Upper lobe of left lung (tissue), 6 donors: ENCODE measurements at regions not wholly inside any gene's neighbourhood (a gene's known extent, or its start where the extent isn't known, plus 50 kb on each side); places are given as distances from the start of the nearest gene placed in this dataset.

Source experiments
- ATAC-seq, 2 donors: fragments of 200-7000 bp; cut with Tn5 transposase; one replicate each; pipeline ENCODE4 v1.9.1; 2022; ENCODE audit warnings: mild to moderate bottlenecking in 2 of 2, moderate library complexity in 2 of 2; ENCODE audit not compliant: low FRiP score in 2 of 2
- DNase-seq, 2 donors: peaks; one replicate each; pipeline ENCODE4 v3.0.0-alpha.2; 2019 to 2020
- H3K27ac ChIP-seq, 4 donors: fragments of 200-600 bp; sonication (generic); one replicate each; pipeline ENCODE4 v1.5.1; 2016 to 2019
- H3K27me3 ChIP-seq, 4 donors: fragments of 200-600 bp; sonication (generic); one replicate each; pipeline ENCODE4 v1.5.1; 2017 to 2019
- H3K36me3 ChIP-seq, 4 donors: fragments of 200-600 bp; sonication (generic); one replicate each; pipeline ENCODE4 v1.5.1; 2016 to 2019
- H3K4me1 ChIP-seq, 4 donors: fragments of 200-600 bp; sonication (generic); one replicate each; pipeline ENCODE4 v1.5.1; 2018 to 2019
- H3K4me3 ChIP-seq, 4 donors: fragments of 200-600 bp; sonication (generic); one replicate each; pipeline ENCODE4 v1.5.1; 2017 to 2019; ENCODE audit warnings: mild to moderate bottlenecking in 2 of 4, moderate library complexity in 1 of 4
- H3K9me3 ChIP-seq, 4 donors: fragments of 200-600 bp; sonication (generic); one replicate each; pipeline ENCODE4 v1.5.1; 2018 to 2019
- EP300 ChIP-seq, 4 donors: sonication (generic); formaldehyde crosslinking; IDR thresholded peaks; one replicate each; pipeline ENCODE4 v1.5.1; 2017; ENCODE audit warnings: antibody characterized with exemption in 4 of 4, control low read depth in 2 of 4
- POLR2A ChIP-seq, 4 donors: fragments of 450-650 bp; IDR thresholded peaks; one replicate each; pipeline ENCODE4 v1.5.1; 2016 to 2017; ENCODE audit warnings: antibody characterized with exemption in 4 of 4, mild to moderate bottlenecking in 2 of 4
- POLR2AphosphoS5 ChIP-seq, 2 donors: sonication (generic); formaldehyde crosslinking; IDR thresholded peaks; one replicate each; pipeline ENCODE4 v1.5.1; 2017; ENCODE audit warnings: antibody characterized with exemption in 2 of 2
- WGBS, 2 donors: methylation state at CpG; one replicate each; pipeline ENCODE4 v1.1.5; 2017 to 2018; 5-methylcytosine and 5-hydroxymethylcytosine counted together
- TF ChIP-seq, protein P1 (sequence below), 6 experiments: fragments of 450-650 bp in 4 of 6; fragments of 200-600 bp in 2 of 6; sonication (generic) in 2 of 6; IDR thresholded peaks; one replicate each; pipeline ENCODE4 v1.5.1; 2016 to 2019; ENCODE audit warnings: antibody characterized with exemption in 6 of 6
- donor health status: DM: no; HTN: no; CAD: no; lungs with moderate emphysema.
- donor health status: DM: no; HTN: yes; CAD: no; lungs with severe emphysema.

DNA sequence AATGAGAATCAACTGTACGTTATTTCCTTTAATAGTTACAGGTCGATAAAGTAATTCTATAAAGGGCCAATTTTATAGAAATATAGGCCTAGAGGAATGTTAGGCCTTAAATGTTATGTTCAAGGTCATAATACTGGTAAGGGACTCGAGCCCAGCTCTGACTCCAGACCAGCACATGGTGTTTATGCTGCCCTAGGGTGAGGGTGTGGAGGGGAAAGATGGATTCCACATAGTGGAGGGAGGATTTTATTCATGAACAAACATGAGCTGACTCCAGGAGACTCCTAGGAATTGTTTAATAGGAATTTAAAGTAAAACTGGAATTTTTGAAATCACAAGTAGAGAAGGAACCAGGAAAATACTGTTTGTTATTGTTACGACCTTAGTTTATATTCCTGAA is 139.9 kb downstream of the LACC1 start:
- Histone ChIP-seq H3K9me3 (no peaks in the 10 kb centered on the region), H3K36me3 (no peaks in the 10 kb centered on the region), H3K27me3 (no peaks in the 10 kb centered on the region), H3K27ac (no peak overlapping the region), H3K4me1 (peaks cover 4 to 12% (median 9%) of the 10 kb centered on the region in 4 donors), H3K4me3 (no peak overlapping the region)
- DNase-seq (no peak), ATAC-seq (no peak)
- no peak for TF ChIP-seq POLR2AphosphoS5 (IDR thresholded peaks at IDR 0.05)
- no peak for TF ChIP-seq POLR2A (IDR thresholded peaks at IDR 0.05)
- WGBS, 2 donors = 87 to 93% methylated on average over 4 of the region's 4 CpGs

DNA sequence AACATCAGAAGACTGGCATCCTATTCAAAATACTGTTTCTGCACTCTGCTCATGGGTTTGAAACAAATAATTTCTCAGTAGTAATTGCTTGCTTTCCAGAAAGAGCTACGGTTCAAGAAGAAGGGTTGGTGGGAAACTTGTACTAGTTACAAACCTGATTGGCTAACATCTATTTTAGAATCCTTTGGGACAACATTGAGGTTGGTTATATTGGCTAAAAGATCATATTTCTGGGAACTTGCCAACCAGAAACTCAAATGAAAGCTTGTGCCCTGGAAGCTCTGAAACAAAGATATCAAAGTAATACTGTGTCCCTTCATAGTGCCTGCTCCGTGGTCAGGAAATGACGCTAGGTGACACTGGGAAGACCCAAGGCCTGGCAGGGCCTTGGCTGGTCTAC is 141.7 kb downstream of the LACC1 start:
- WGBS, 2 donors = 66 to 75% methylated on average over 3 of the region's 3 CpGs
- Histone ChIP-seq H3K9me3 (no peaks in the 10 kb centered on the region), H3K4me3 (no peak overlapping the region), H3K4me1 (peaks cover 0 to 12% (median 8%) of the 10 kb centered on the region in 4 donors), H3K27ac (no peak overlapping the region), H3K36me3 (no peaks in the 10 kb centered on the region), H3K27me3 (no peaks in the 10 kb centered on the region)
- no peak for DNase-seq
- no peak for TF ChIP-seq POLR2AphosphoS5 (IDR thresholded peaks at IDR 0.05)
- TF ChIP-seq, protein P1, sequence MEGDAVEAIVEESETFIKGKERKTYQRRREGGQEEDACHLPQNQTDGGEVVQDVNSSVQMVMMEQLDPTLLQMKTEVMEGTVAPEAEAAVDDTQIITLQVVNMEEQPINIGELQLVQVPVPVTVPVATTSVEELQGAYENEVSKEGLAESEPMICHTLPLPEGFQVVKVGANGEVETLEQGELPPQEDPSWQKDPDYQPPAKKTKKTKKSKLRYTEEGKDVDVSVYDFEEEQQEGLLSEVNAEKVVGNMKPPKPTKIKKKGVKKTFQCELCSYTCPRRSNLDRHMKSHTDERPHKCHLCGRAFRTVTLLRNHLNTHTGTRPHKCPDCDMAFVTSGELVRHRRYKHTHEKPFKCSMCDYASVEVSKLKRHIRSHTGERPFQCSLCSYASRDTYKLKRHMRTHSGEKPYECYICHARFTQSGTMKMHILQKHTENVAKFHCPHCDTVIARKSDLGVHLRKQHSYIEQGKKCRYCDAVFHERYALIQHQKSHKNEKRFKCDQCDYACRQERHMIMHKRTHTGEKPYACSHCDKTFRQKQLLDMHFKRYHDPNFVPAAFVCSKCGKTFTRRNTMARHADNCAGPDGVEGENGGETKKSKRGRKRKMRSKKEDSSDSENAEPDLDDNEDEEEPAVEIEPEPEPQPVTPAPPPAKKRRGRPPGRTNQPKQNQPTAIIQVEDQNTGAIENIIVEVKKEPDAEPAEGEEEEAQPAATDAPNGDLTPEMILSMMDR (IDR thresholded peaks at IDR 0.05) = no peak
- TF ChIP-seq POLR2A (IDR thresholded peaks at IDR 0.05) = no peak
- TF ChIP-seq EP300 (IDR thresholded peaks at IDR 0.05) = no peak
- no peak for ATAC-seq

DNA sequence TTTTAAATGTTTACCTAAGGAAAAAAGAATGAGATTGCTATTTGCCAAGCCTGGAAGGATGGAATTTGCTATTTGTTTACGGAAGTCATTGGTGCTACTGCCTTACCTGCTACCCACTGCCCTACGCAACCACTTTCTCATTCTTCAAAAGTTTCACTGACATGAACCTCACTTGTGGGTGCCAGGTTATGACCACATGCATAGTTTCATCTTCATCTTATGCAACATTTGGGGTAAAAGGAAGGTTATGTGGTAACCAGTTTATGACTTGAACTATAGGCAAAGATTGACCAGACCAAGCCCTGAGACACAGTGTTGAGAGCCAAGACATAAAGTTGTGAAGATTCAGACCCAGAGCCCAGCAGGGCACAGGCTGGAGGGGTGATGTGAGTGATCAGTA is 142.5 kb downstream of the LACC1 start:
- no peak overlapping the region for H3K27ac ChIP-seq
- 71 to 84% methylated on average over 2 of the region's 2 CpGs for WGBS, 2 donors
- DNase-seq (no peak), ATAC-seq (no peak)
- no peaks in the 10 kb centered on the region for H3K9me3 ChIP-seq
- no peak overlapping the region for H3K4me3 ChIP-seq
- no peaks in the 10 kb centered on the region for H3K36me3 ChIP-seq
- no peaks in the 10 kb centered on the region for H3K27me3 ChIP-seq
- peaks cover 0 to 12% (median 6%) of the 10 kb centered on the region in 4 donors for H3K4me1 ChIP-seq
- TF ChIP-seq, protein P1 (IDR thresholded peaks at IDR 0.05) = no peak
- TF ChIP-seq POLR2AphosphoS5 (IDR thresholded peaks at IDR 0.05) (no peak), POLR2A (IDR thresholded peaks at IDR 0.05) (no peak), EP300 (IDR thresholded peaks at IDR 0.05) (no peak)

DNA sequence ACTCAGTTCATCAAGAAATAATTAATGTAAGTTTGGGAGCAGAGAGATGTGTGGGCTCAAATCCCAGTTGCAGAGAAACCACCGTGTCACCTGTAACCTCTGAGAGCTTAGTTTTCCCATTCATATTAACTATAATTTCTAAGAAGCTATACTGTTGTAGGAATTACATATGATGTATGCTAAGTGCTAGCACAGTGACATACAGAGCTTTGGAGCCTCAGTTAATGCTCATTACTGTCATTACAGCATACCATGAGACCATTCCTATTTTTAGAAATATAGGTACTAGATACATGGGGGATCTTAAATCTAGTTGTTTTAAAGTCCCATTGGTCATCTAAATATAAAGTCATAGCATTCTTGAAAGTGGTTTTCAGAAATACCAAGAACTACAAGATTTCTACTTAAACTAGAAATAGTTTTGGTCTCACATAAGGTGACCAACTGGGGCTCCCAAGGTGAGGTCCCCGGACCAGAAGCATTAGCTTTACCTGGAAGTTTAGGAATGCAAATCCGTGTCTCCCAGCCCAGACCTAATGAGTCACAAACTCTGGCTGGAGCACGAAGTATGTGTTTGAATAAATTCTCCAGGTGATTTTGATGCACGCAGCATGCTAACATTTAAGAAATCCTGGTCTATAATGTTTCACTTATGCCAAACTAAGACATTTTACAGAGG is 144.6 kb downstream of the LACC1 start:
- 87% methylated on average over 5 of the region's 5 CpGs for WGBS, 2 donors
- Histone ChIP-seq H3K27ac (no peak overlapping the region), H3K27me3 (no peaks in the 10 kb centered on the region), H3K9me3 (no peaks in the 10 kb centered on the region), H3K4me3 (no peak overlapping the region), H3K36me3 (no peaks in the 10 kb centered on the region), H3K4me1 (no peaks in the 10 kb centered on the region)
- TF ChIP-seq EP300 (IDR thresholded peaks at IDR 0.05) = no peak
- TF ChIP-seq, protein P1 (IDR thresholded peaks at IDR 0.05) = no peak
- TF ChIP-seq POLR2A (IDR thresholded peaks at IDR 0.05) = no peak
- no peak for TF ChIP-seq POLR2AphosphoS5 (IDR thresholded peaks at IDR 0.05)
- DNase-seq = no peak
- ATAC-seq = no peak

DNA sequence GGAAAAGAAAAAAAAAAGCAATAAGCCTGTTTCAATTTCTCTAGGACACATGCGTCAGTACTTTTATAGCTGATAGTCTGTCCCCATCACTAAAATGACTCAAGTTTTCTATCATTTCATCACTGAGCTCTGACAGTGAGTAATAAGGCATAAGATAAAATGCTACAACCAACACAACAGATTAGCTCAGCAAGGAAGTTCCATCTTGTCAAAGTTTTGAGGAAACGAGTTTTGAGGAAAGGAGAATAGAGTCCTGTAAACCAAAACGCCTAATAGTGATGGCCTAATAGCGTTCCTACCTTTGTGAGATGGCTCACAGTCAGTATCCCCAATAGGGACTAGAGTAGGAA is 145.1 kb downstream of the LACC1 start:
- WGBS, 2 donors = 66 to 90% methylated on average over 4 of the region's 4 CpGs

More for the DNA sequence above, 145.1 kb downstream of the LACC1 start:
- Histone ChIP-seq H3K36me3 (no peaks in the 10 kb centered on the region), H3K9me3 (no peaks in the 10 kb centered on the region), H3K27ac (no peak overlapping the region), H3K4me3 (no peak overlapping the region), H3K27me3 (no peaks in the 10 kb centered on the region), H3K4me1 (no peaks in the 10 kb centered on the region)
- DNase-seq (no peak), ATAC-seq (no peak)
- TF ChIP-seq, protein P1 (IDR thresholded peaks at IDR 0.05) = no peak
- TF ChIP-seq EP300 (IDR thresholded peaks at IDR 0.05) (no peak), POLR2A (IDR thresholded peaks at IDR 0.05) (no peak), POLR2AphosphoS5 (IDR thresholded peaks at IDR 0.05) (no peak)
